ENCODE measurements at regions not wholly inside any gene's neighbourhood (a gene's known extent, or its start where the extent isn't known, plus 50 kb on each side); places are given as distances from the start of the nearest gene placed in this dataset.
"Not testable (repeated sequence)": the region's sequence is repeated elsewhere in the genome, so short reads cannot be mapped to it uniquely, and the experiment has no call there.

DNA sequence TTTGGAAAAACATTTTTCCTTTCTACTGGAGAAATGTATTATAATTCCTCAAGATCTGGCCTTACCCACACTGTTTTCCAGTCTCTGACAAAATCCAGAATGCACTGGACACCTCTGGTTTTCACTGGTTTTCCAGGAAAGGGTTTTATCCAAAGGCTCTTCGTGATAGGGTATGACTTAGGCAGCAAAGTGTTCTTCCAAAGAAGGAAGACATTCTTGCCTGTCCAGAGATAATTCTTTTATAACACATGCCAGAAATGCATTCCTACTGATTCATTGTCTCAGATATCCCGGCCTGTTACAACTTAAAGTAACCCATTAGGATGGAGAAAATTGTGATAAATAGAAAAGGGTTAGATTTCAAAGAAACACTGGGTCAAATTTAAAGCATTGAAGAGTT lies 2343.1 kb downstream of the PCDH7 start:
- peak; percentile 58 for DNase-seq (ENCODE audit: low read depth)

DNA sequence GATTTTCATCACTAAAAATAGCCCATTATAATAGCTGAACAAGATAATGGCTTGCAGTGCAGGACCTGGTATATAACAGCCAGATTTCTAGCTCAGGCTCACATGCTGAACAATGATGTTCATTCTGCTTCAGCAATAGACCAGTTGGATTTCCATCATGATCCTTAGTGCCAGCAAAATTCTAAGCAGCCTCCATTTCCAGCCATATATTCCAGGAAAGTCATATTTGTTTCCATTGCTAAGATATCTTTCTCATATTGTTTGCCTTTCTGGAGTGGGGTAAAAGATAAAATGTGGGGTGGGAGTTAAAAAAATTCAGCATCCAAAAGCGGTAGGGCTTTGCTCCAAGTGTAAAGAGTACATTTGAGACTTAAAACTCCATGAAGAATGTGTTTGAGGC lies 2344.1 kb downstream of the PCDH7 start:
- no peak for DNase-seq (ENCODE audit: low read depth)

DNA sequence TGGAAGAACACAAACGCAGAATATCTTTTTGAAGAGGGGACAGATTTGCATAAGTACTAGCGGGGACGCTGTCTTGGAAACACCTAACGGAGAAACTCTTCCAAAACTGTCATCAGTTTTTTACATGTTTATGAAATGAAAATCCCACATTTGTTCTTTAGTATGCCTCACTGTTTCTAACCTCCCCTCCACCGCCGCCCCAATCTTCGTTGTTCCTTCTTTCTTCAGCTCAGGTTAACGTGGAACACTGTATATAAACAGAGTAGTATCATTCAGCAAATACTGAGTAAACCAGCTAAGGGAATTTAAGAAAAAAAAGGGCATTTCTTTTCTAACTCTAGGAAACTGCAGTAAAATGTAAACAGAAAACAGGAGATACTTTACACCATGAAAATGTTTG lies 2345.6 kb downstream of the PCDH7 start:
- no peak for DNase-seq (ENCODE audit: low read depth)

DNA sequence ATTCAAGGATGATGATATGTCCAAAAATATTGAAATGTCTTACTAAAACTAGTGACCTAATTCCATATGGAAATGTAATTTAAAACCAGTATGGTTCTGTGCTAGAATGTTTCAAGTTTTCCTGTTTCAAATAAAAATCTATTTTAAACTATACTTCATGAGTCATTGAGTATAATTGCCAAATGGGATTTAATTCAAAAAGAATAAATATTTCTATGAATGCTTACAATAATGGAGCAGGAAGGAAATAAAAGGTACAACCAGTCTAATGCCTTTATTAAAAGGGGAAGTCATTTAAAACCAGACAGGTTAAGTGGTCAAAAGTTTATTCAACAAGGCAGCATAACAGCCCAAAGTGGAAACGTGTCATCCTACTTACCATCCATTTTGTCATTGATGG lies 2347.1 kb downstream of the PCDH7 start:
- DNase-seq (ENCODE audit: low read depth), result no peak

DNA sequence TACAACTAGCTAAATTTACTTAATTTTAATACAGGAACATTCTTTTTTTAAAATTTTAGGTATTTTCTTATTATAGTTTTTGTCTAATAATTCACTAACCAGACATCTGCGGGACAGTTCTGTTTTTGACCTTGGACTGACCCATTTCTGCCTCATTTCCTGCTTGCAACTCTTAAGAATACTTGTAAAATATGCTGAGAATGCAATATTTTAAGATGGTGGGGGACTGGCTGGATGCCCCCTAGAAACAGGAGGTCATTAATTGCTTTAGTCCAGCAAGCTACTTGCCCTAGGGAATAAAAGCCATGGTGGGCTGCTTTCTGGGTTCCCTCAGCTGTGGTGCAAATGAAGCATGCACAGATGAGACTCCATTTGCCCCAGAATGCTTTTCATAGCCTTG lies 2348.4 kb downstream of the PCDH7 start:
- DNase-seq (ENCODE audit: low read depth), result no peak

DNA sequence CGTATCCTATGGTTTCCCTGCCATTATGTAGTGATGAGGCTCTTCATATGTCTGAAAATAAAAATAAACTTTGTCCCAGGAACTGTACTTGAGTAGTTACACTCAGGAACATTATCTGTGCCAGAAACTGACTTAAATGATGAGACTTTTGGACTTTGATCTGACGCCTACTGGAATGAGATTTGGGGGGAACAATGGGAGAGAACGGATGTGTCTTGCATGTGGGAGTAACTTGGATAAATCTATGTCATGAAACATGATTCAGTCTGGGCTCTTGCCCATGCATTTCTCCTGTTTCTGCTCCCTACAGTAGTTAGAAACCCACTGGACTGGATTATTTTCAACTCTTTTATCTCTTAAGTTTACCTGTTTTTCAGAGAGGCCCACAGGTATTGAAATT lies 2351.4 kb downstream of the PCDH7 start:
- DNase-seq (ENCODE audit: low read depth), result peak; percentile 63

DNA sequence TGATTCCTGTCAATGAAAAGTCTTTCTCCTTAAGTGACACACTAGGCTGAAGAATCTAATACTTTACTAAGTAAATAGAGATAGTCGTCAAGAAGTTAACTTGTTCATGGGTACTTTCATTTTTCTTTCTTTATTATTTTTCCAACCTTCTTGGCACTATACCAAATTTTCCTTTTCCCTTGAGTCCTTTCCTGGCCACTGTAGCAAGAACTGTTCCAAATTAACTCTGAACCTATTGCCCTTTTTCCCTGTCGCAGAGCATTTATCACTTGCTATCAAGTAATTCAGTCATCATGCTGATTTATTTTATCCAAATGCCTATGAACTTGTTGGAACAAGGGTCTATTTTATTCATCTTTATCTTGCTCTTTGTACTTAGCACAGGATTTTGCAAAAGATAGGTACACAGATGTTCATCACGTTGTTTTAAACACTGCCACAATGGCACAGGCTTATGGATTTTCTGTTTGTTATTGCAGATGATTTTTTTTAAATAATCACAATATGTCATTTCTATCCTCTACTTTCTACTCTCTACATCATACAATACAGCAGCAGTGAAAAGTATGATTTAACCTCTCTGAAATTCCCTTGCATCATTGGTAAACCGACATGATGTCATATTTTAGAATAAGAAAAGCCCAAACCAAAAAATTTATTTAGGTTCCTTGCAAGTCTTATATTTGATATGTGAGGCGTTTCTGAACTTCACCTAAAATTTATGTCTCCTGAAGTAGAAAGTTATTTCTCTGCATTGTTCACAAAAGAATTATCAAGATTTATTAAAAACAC lies 2352.3 kb downstream of the PCDH7 start:
- no peak for DNase-seq (ENCODE audit: low read depth)

DNA sequence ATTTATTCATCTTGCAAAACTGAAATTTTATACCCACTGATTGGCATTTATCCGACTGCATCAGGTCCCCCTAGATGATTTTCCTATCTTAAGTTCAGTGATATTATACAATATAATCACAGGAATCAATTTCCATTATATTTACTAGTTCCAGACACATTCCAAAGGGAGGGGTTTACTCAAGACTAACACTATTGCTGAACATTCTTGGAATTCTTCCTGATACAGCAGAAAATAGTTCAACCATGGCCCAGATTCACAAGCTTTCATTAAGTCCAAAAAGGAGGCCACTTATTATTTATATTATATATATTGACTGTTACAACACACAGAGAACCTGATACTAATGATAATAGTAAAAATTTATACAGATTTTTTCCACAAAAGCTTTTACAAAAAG lies 2353.6 kb downstream of the PCDH7 start:
- DNase-seq (ENCODE audit: low read depth), result peak; percentile 84

DNA sequence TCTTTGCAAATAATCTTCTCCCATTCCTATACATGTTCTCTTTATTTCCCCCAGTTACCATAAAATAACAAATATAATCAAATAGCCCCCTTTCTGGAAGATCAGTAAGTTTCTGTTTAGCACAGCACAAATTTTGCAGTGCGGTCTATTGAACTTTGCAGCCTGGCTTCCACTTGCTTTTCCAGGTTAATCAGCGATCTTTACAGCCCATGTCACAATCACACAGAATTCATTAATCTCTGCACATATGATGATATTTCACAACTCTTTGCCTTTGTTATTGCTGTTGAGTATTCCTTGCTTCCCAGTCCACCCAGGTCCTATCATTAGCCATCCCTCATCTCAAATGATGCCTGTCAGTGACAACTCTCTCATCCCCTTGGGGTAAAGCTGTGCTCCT lies 2358.0 kb downstream of the PCDH7 start:
- peak; percentile 31 for DNase-seq (ENCODE audit: low read depth)

DNA sequence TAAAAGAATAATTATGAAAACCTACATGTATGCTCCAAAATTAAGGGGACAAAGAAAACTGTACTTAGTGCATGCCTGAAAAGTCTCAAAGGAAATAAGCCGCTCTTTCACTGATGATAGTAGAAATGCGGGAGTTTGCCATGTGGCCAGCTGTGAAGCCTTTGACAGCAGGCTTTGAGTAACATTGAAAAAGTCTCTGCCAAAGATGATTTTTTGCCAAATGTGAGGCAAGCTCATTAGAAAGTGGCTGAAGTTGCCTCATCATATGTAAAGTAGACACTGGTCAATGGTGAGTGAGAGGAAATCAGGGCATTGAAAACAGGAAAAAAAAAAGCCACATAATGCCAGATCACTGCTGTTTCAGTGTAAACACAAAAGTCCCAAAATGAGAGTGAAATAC lies 2360.1 kb downstream of the PCDH7 start:
- no peak for DNase-seq (ENCODE audit: low read depth)

DNA sequence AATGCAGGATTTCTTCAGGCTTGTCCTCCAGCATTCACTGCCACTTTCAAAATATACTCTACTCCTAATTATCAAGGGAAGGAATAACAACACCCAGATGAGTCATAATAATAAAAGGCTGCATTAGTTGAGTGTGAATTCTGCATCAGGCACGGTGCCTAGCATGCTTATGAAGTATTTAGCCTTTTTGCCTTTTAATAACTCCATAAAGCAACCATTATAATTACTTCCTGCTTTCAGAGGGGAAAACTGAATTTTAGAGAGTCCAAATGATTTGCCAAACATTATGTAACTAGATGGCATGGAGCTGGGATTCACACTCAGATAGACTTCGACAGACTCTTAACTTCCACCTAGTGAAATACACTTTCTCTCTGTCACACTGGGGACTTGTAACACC lies 2365.5 kb downstream of the PCDH7 start:
- no peak for DNase-seq (ENCODE audit: low read depth)

DNA sequence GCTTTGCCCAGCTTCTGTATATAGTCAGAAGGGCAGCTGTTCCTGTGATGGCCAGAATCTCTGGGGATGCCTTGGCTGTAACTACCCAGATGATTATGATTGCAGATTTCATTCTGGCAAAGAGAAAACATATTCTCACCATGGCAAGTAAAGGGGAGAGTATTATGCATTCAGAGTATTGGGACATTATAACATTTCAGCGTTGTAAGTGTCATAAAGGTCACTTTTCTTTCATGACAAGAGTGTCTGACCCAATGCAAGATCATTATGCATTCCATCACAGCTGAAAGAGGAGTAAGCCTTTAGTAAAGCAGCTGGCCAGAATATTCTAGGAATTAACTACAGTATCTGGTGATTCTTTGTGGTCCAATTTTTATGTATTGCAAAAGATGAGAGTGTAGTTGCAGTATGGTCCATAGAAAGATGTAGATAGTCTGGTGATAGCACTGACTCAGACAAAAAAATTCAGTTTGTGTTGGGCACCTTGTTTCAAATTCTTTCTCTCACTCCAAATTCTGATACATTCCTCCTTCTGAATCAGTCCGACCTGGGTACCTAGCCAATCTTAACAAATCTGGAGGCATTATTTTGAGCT lies 2366.3 kb downstream of the PCDH7 start:
- no peak for DNase-seq (ENCODE audit: low read depth)

DNA sequence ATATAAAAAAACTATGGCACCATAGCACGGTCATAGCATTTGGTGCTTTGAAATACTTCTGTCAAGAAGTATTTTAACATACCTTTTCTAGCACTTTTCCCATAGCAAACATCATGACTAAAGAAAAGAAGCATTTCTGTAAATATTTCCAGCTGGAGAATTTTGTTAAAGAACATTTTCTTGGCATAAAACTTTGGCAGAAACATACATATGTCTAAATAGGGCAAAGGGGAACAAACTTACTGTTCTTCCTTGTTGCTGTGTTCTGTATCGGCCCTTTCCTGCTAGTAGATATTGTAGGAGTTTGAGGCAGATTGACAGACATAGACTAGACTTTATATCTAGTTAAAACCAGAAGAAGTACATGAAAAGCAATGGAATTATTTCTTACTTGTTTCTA lies 2368.5 kb downstream of the PCDH7 start:
- no peak for DNase-seq (ENCODE audit: low read depth)

DNA sequence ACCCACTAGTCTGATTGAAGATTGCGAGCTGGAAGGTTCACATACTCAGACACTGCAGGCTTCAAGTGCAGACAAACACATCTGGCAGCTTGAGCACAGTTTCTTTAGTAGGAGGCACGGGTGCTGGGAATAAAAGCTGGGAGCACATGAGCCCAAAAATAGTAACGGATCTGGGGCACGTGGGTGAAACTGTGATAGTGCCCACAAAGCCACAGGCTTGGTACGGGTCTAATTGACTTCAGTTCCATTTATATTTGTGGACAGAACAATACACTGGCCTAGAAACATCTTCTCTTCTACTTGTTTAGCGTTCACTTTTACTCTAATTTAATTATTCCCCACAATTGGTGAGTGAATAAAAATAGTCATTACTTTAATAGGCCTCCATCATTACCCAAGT lies 2370.7 kb downstream of the PCDH7 start:
- no peak for DNase-seq (ENCODE audit: low read depth)

DNA sequence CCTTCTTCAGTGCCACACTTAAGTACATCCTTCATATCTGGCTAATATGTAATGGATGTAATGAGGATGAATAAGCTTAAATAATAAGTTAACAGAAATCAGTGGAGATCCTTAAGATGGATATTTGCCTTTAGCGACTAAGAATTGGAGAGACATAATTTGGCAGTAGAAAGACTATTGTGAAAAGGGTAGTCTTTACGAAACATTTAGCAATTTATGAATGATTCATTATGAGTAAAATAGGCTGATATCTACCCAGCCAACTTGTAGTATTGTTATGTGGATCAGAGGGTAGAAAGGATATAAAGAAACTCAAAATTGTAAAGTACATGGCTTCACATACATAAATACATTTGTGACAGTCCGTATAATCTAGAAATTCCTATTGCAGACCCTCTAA lies 2371.8 kb downstream of the PCDH7 start:
- DNase-seq (ENCODE audit: low read depth), result no peak

DNA sequence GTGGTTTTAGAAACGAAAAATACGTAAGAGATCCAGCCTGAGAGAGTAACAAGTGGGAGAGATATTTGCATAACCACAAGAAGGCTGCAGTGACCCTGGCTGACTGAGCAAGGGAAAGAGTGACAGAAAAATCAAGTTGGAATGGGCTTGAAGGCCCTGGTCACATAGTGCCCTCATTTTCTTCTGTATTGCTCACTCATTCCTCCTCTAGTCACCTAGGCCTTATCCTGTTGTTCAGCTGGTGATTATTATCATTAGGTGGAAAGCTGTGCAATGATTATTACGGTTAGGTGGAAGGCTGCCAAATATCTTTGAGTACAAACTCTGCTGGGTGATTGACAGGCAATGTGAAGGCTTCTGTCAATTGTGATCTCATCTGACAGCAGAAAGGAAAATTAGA lies 2384.1 kb downstream of the PCDH7 start:
- peak; percentile 3 for DNase-seq (ENCODE audit: low read depth)

DNA sequence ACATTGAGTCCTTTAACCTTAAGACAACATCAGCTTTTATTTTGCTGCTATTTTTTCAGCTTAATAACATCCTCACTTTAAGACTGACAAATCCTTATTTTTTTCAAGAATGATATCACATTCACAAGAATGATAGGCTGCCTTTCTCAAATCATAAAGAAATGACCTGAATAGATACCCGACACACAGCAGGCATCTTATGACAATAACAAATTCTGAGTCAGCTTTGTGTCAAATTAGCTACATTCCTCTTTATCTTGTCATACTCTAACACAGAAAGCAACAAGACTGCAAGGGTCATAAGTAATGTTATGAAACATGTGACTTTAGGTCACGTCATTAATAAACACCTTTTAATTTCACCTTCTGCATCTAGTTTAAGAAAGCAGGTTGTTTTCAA lies 2387.6 kb downstream of the PCDH7 start:
- DNase-seq (ENCODE audit: low read depth), result no peak

DNA sequence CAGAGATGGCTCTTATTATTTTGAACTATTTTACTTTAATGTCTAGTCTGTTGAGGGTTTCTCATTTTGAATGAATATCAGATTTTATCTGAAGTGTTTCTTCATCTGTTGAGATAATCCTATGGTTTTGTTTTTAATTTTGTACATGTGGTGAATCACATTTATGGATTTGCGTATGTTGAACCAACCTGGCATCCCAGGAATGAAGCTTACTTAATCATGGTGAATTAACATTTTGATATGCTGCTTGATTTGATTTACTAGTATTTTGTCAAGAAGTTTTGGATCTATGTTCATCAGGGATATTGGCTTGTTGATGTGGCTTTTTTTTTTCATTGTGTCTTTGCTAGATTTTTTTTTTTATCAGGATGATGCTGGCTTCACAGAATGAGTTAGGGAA lies 2390.9 kb downstream of the PCDH7 start:
- no peak for DNase-seq (ENCODE audit: low read depth)

DNA sequence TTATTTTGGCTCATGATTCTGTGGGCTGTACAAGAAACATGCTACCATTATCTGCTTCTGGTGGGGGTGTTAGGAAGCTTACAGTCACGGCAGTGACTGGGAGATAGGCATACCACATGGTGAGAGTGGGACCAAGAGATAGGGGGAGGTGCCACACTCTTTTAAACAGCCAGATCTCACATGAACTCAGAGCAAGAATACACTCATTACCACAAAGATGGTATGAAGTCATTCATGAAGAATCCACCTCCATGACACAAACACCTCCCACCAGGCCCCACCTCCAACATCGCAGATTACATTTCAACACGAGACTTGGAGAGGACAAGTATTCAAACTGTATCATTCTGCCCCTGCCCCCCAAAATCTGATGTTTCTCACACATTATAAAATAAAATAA lies 2396.7 kb downstream of the PCDH7 start:
- DNase-seq (ENCODE audit: low read depth), result no peak

DNA sequence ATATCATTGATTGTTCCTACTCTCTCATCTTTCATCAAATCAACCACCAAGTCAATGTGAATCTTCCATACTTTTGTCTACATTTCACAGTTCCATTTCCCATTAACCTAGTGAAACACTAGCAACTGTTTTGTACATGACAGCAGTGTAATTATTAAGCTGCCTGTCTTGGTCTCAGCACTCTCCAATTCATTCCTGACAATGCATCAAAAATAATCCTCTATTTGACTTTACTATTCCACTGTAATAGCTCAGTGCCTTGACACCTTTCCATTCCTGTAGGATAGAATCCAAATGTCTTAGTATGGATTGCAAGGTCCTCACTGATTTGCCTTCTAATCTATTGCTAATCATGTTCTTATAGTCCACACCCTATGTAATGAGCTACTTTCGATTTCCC lies 2405.8 kb downstream of the PCDH7 start:
- no peak for DNase-seq (ENCODE audit: low read depth)

DNA sequence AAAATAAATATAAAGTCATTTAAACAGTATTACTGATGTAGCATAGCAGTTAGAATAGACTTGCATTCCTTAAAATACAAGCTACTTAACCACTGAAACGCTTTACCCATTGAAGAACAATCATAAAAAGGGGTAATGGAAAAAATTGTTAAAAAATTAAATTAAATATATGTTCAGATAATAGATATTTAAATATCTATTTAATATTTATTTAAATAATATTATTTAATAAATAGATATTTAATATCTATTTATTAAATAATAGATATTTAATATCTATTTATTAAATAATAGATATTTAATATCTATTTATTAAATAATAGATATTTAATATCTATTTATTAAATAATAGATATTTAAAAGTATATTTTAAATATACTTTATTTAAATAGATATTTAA lies 2410.5 kb downstream of the PCDH7 start:
- DNase-seq (ENCODE audit: low read depth), result not testable (repeated sequence)

DNA sequence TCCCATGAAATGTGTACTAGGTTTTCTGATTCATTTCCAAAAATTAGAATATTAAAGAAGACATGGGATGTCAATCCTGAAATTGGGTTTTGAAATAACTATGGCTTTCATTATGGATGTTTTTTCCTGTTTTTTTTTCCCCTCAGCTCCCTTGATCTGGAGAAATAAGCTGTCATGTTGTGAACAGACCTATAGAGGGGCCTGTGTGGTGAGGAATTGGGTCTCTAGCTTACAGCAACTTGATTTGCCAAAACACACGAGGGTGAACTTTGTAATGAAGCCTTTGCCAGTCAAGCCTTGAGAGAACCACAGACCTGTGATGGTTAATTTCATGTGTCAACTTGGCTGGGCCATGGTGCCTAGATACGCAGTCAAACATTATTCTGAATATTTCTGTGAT lies 2413.6 kb downstream of the PCDH7 start:
- no peak for DNase-seq (ENCODE audit: low read depth)

DNA sequence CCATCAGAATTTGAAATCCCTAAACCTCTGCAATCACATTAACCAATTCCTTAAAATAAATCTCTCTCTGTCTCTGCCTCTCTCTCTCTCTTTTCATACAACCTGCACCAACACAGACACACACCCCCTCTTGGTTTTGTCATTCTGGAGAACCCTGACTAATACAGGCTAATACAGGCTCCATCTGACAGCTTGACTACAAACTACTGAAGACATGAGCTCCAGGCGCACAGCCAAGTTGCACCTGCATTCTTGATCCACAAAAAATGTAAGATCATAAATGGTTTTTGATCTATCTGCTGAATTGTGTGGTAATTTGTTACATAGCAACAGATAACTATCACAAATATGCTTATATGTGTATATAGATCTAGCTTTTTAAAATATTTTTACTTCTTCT lies 2414.2 kb downstream of the PCDH7 start:
- no peak for DNase-seq (ENCODE audit: low read depth)

Data from renal cortical epithelial cell (primary cell).